GM19239 (cell line): ENCODE measurements at regions not wholly inside any gene's neighbourhood (a gene's known extent, or its start where the extent isn't known, plus 50 kb on each side); places are given as distances from the start of the nearest gene placed in this dataset.
"Not testable (repeated sequence)": the region's sequence is repeated elsewhere in the genome, so short reads cannot be mapped to it uniquely, and the experiment has no call there.

Experiments used
- DNase-seq: peaks from one replicate; pipeline ENCODE4 v3.0.0; 2011; ENCODE audit warnings: low spot score; ENCODE audit not compliant: insufficient read length
- FAIRE-seq: peaks from 2 replicates; lab custom pipeline; 2011; peaks lifted over from hg19 to GRCh38; lab: Jason Lieb, UNC

- not testable (repeated sequence) for DNase-seq, FAIRE-seq
These were observed 1109.2 kb upstream of the TMEM132C start for GRCh38 chr12:127157501-127158366.

- FAIRE-seq (no peak), DNase-seq (no peak)
These were observed 1108.4 kb upstream of the TMEM132C start for GRCh38 chr12:127158385-127159061.

- no peak for DNase-seq
- FAIRE-seq = no peak
These were observed 1105.5 kb upstream of the TMEM132C start for GRCh38 chr12:127161466-127161865.

- FAIRE-seq = no peak
- DNase-seq = no peak
These were observed 1104.7 kb upstream of the TMEM132C start for GRCh38 chr12:127162307-127162706.

- DNase-seq = no peak
These were observed 1104.1 kb upstream of the TMEM132C start for GRCh38 chr12:127162902-127163301.

GRCh38 chr12:127165567-127166392, 1101.2 kb upstream of the TMEM132C start:
- FAIRE-seq (no peak), DNase-seq (peak; percentile 21)

More at GRCh38 chr12:127162902-127163301, 1104.1 kb upstream of the TMEM132C start:
- FAIRE-seq = no peak

GRCh38 chr12:127169321-127170181, 1097.4 kb upstream of the TMEM132C start:
- DNase-seq (no peak), FAIRE-seq (no peak)

GRCh38 chr12:127170226-127171180, 1096.5 kb upstream of the TMEM132C start:
- DNase-seq (no peak), FAIRE-seq (no peak)

- FAIRE-seq (no peak), DNase-seq (no peak)
These were observed 1094.1 kb upstream of the TMEM132C start for GRCh38 chr12:127172861-127173260.

- not testable (repeated sequence) for FAIRE-seq, DNase-seq
These were observed 1093.0 kb upstream of the TMEM132C start for GRCh38 chr12:127173971-127174370.

GRCh38 chr12:127174881-127175280, 1092.1 kb upstream of the TMEM132C start:
- FAIRE-seq = no peak
- DNase-seq = no peak

GRCh38 chr12:127175361-127175760, 1091.6 kb upstream of the TMEM132C start:
- no peak for DNase-seq
- FAIRE-seq = no peak

GRCh38 chr12:127176804-127177203, 1090.2 kb upstream of the TMEM132C start:
- FAIRE-seq (no peak), DNase-seq (no peak)

- DNase-seq = no peak
- no peak for FAIRE-seq
These were observed 1088.9 kb upstream of the TMEM132C start for GRCh38 chr12:127178052-127178451.

- no peak for DNase-seq
- FAIRE-seq = no peak
These were observed 1088.5 kb upstream of the TMEM132C start for GRCh38 chr12:127178463-127178862.

- FAIRE-seq (no peak), DNase-seq (no peak)
These were observed 1087.8 kb upstream of the TMEM132C start for GRCh38 chr12:127179176-127179575.

GRCh38 chr12:127182018-127182417, 1085.0 kb upstream of the TMEM132C start:
- FAIRE-seq (no peak), DNase-seq (no peak)

GRCh38 chr12:127189992-127190391, 1077.0 kb upstream of the TMEM132C start:
- DNase-seq (no peak), FAIRE-seq (no peak)
